ENCODE measurements at regions not wholly inside any gene's neighbourhood (a gene's known extent, or its start where the extent isn't known, plus 50 kb on each side); places are given as distances from the start of the nearest gene placed in this dataset.

- Histone ChIP-seq H3K36me3 (ENCODE audit: control insufficient read depth in 2 of 4, insufficient read depth in 4 of 4, low read length in 3 of 4) (no peaks in the 10 kb centered on the region), H3K9me3 (ENCODE audit: insufficient read depth in 2 of 2, low read depth in 1 of 2, low read length in 1 of 2) (no peaks in the 10 kb centered on the region), H3K79me2 (ENCODE audit: control insufficient read depth in 1 of 2, insufficient read depth in 2 of 2, low read length in 2 of 2) (no peaks in the 10 kb centered on the region), H3K27ac (ENCODE audit: low read depth, low read length) (no peak overlapping the region), H3K23ac (ENCODE audit: insufficient read length) (no peak overlapping the region), H3K18ac (ENCODE audit: extremely low read depth, low read length) (no peak overlapping the region), H3K79me1 (ENCODE audit: low read depth, low read length) (no peaks in the 10 kb centered on the region), H2BK12ac (ENCODE audit: low read depth, low read length) (no peak overlapping the region), H3K27me3 (replicated peaks in 1 of 4; ENCODE audit: control insufficient read depth in 3 of 4, extremely low read depth in 1 of 4, insufficient read depth in 3 of 4, low read length in 3 of 4) (no peaks in the 10 kb centered on the region), H4K5ac (ENCODE audit: insufficient read length, low read depth, low read length) (no peak overlapping the region), H2BK15ac (ENCODE audit: low read length) (no peak overlapping the region), H3K9ac (replicated peaks in 1 of 4; ENCODE audit: extremely low read depth in 1 of 4, low read depth in 3 of 4, low read length in 3 of 4) (no peak overlapping the region), H2AK5ac (ENCODE audit: low read depth, low read length) (no peak overlapping the region), H3K4ac (replicated peaks; ENCODE audit: insufficient read length, low read depth, low read length) (no peak overlapping the region), H3K56ac (replicated peaks; ENCODE audit: insufficient read length, low read depth, low read length) (no peak overlapping the region), H2AFZ (ENCODE audit: low read length) (no peak overlapping the region), H3K4me2 (ENCODE audit: insufficient read depth in 1 of 2, low read depth in 2 of 2, low read length in 2 of 2) (peak overlapping the region; percentile 6 to 17; a peak in 3 of 4 replicates), H4K20me1 (replicated peaks in 1 of 2; ENCODE audit: control insufficient read depth in 1 of 2, insufficient read depth in 2 of 2, low read length in 2 of 2) (no peaks in the 10 kb centered on the region), H4K8ac (ENCODE audit: extremely low read depth, insufficient read depth, low read length) (no peak overlapping the region), H3K14ac (ENCODE audit: insufficient read length) (no peak overlapping the region), H2BK120ac (replicated peaks; ENCODE audit: low read depth, low read length) (no peak overlapping the region), H2BK5ac (ENCODE audit: low read depth, low read length) (no peak overlapping the region), H3K23me2 (ENCODE audit: low read depth, low read length) (no peaks in the 10 kb centered on the region), H4K91ac (replicated peaks; ENCODE audit: insufficient read length, low read length) (no peak overlapping the region), H3K4me1 (replicated peaks in 1 of 4; ENCODE audit: control insufficient read depth in 3 of 4, insufficient read depth in 4 of 4, low read length in 3 of 4) (peaks cover 0 to 7% (median 5%) of the 10 kb centered on the region in 4 experiments; a peak in 3 of 7 replicates), H3K4me3 (ENCODE audit: extremely low read depth in 1 of 4, insufficient read depth in 2 of 4, low read depth in 3 of 4, low read length in 4 of 4) (0 out of 8 replicates have a peak overlapping the region, but pooled peaks of 1 of the 4 experiments have one; percentile 21), H2BK20ac (ENCODE audit: low read length) (no peak overlapping the region)
- ChIA-PET CTCF (ENCODE audit: partially characterized antibody) (interaction anchor here (0.8 to 2.0 kb wide), 3 partner anchors 15 to 1028 kb away, joined by 3 to 4 read pairs (median 3); no protein-coding TSS in a partner anchor), POLR2A (ENCODE audit: partially characterized antibody) (interaction anchor here (0.6 kb wide), 1 partner anchor 579 kb away, joined by 6 read pairs; no protein-coding TSS in a partner anchor)
- DNase-seq (ENCODE audit: low read depth in 1 of 2, low spot score in 2 of 2): no peak
- no peak for TF ChIP-seq BACH1 (IDR thresholded peaks at IDR 0.05; ENCODE audit: low read length)
- peak; percentile 18; the same call in 1 of the 2 replicates for TF ChIP-seq POU5F1 (IDR thresholded peaks at IDR 0.05; ENCODE audit: low read depth, low read length)
- TF ChIP-seq RXRA (IDR thresholded peaks at IDR 0.05; ENCODE audit: insufficient read depth, low read depth, low read length): no peak
- TF ChIP-seq USF2 (IDR thresholded peaks at IDR 0.05; ENCODE audit: low read length): no peak
- peak; percentile 51 for TF ChIP-seq NANOG (IDR thresholded peaks at IDR 0.05; ENCODE audit: insufficient read depth, low read depth, low read length, poor library complexity, severe bottlenecking)
- TF ChIP-seq CHD1 (IDR thresholded peaks at IDR 0.05; ENCODE audit: low read depth, low read length): no peak
- 50% methylated on average over 5 of the region's 5 CpGs; no CpG with 5 or more reads in 1 of the 2 experiments for WGBS, 2 experiments (ENCODE audit: extremely low coverage in 1 of 2, insufficient coverage in 1 of 2, insufficient read length in 1 of 2, insufficient replicate concordance in 2 of 2, low coverage in 1 of 2, low lambda C conversion rate in 2 of 2, missing lambda C conversion rate in 1 of 2)
- no peak for FAIRE-seq
These were observed 238.1 kb upstream of the TENM4 start for GRCh38 chr11:79678780-79679452.

All from H1 (cell line).